K562 (cell line): ENCODE measurements at regions not wholly inside any gene's neighbourhood (a gene's known extent, or its start where the extent isn't known, plus 50 kb on each side); places are given as distances from the start of the nearest gene placed in this dataset.

Experiments
- ATAC-seq: fragments of 200-7000 bp; cut with Tn5 transposase; 3 replicates; pipeline ENCODE4 v1.9.1; 2020; ENCODE audit warnings: moderate library complexity
- BruUV-seq: library from RNA; stranded (reverse); fragments of 400-500 nt; replicated peaks from 2 replicates; lab custom pipeline; 2021; lab: Mats Ljungman, UMichigan
- CTCF ChIA-PET: fragments of 300-600 bp; formaldehyde crosslinking; extraction: SDS; loops from one replicate; lab custom pipeline; 2021; ENCODE audit warnings: low intra/inter-chr PET ratio; lab: Yijun Ruan, JAX
- POLR2A ChIA-PET: fragments of 300-600, 350-650 bp; sonication (Branson Sonifier 250); formaldehyde crosslinking; extraction: SDS; loops from one replicate; lab custom pipeline; 2021; ENCODE audit warnings: antibody characterized with exemption, inconsistent platforms; lab: Yijun Ruan, JAX
- DNase-seq, 4 experiments: peaks; one replicate each; pipeline versions ENCODE4 v3.0.0 to v3.0.0-alpha.2; 2011 to 2018; ENCODE audit warnings: low spot score in 3 of 4, mixed read lengths in 3 of 4; ENCODE audit errors: extremely low read depth in 1 of 4
- FAIRE-seq: peaks from 2 replicates; lab custom pipeline; 2011; peaks lifted over from hg19 to GRCh38; lab: Jason Lieb, UNC
- H2AFZ ChIP-seq: 2 replicates; pipeline ENCODE4 v1.6.0; 2011; ENCODE audit warnings: low read depth, low read length, control low read depth, inconsistent platforms
- H3K27ac ChIP-seq: fragments of 200-600 bp; 3 replicates; pipeline ENCODE4 v1.8.0; 2011; ENCODE audit warnings: low read depth, mild to moderate bottlenecking, control low read depth, inconsistent platforms, low read length, moderate library complexity, mixed read lengths; ENCODE audit errors: extremely low read depth
- H3K27me3 ChIP-seq, 2 experiments: fragments of 300-600 bp in 1 of 2; 2 replicates in 1 of 2; 3 replicates in 1 of 2; pipeline versions ENCODE4 v1.6.0 to v1.8.0; 2011; ENCODE audit warnings: inconsistent platforms in 2 of 2, low read length in 2 of 2, mild to moderate bottlenecking in 1 of 2, mixed read lengths in 1 of 2, moderate library complexity in 1 of 2; ENCODE audit not compliant: control insufficient read depth in 2 of 2, insufficient read depth in 2 of 2
- H3K36me3 ChIP-seq: fragments of 300-600 bp; 3 replicates; pipeline ENCODE4 v1.8.0; 2011; ENCODE audit warnings: mild to moderate bottlenecking, low read length, inconsistent platforms; ENCODE audit not compliant: control insufficient read depth, insufficient read depth
- H3K4me1 ChIP-seq, 2 experiments: fragments of 200-600 bp in 1 of 2; replicated peaks in 1 of 2; 2 replicates in 1 of 2; 3 replicates in 1 of 2; pipeline versions ENCODE4 v1.5.1 to v1.8.0; 2011; ENCODE audit warnings: inconsistent platforms in 2 of 2, low read length in 2 of 2, mild to moderate bottlenecking in 1 of 2, mixed read lengths in 1 of 2, moderate library complexity in 1 of 2; ENCODE audit not compliant: control insufficient read depth in 2 of 2, insufficient read depth in 2 of 2
- H3K4me2 ChIP-seq: 2 replicates; pipeline ENCODE4 v1.6.1; 2011; ENCODE audit warnings: low read length, control low read depth, inconsistent platforms, mixed read lengths; ENCODE audit not compliant: insufficient read depth
- H3K4me3 ChIP-seq: fragments of 200-600 bp; sonication (generic), shearing (Covaris generic); 2 replicates; pipeline ENCODE4 v1.5.1; 2016; ENCODE audit warnings: control low read depth, inconsistent platforms
- H3K79me2 ChIP-seq: fragments of 200-600 bp; 3 replicates; pipeline ENCODE4 v1.8.0; 2011; ENCODE audit warnings: low read length, inconsistent platforms; ENCODE audit not compliant: control insufficient read depth, insufficient read depth
- H3K9ac ChIP-seq, 2 experiments: 2 replicates each; pipeline versions ENCODE4 v1.6.0 to v1.6.1; 2011; ENCODE audit warnings: low read depth in 2 of 2, low read length in 2 of 2, control low read depth in 1 of 2, inconsistent platforms in 1 of 2, mild to moderate bottlenecking in 1 of 2, mixed read lengths in 1 of 2; ENCODE audit not compliant: insufficient read depth in 1 of 2
- H3K9me1 ChIP-seq: one replicate; pipeline ENCODE4 v1.6.0; 2011; ENCODE audit warnings: inconsistent platforms, mild to moderate bottlenecking, low read length, moderate library complexity; ENCODE audit not compliant: control insufficient read depth, insufficient read depth
- H3K9me3 ChIP-seq: replicated peaks from 2 replicates; pipeline ENCODE4 v1.5.1; 2011; ENCODE audit warnings: low read depth, low read length, inconsistent platforms; ENCODE audit not compliant: control insufficient read depth, insufficient read depth
- H4K20me1 ChIP-seq: replicated peaks from 2 replicates; pipeline ENCODE4 v1.6.1; 2011; ENCODE audit warnings: low read length, inconsistent platforms, mixed read lengths; ENCODE audit not compliant: control insufficient read depth, insufficient read depth
- ARNT ChIP-seq, 2 experiments: fragments of 450-650 bp; IDR thresholded peaks; 2 replicates each; pipeline ENCODE4 v1.6.1; 2016; ENCODE audit warnings: mild to moderate bottlenecking in 1 of 2
- HDGF ChIP-seq: fragments of 450-650 bp; IDR thresholded peaks from 2 replicates; pipeline ENCODE4 v1.6.1; 2016
- KAT7 ChIP-seq: sonication (generic); formaldehyde crosslinking; IDR thresholded peaks from 2 replicates; pipeline ENCODE4 v1.8.0; 2022; ENCODE audit warnings: missing genetic modification reagents, mild to moderate bottlenecking, borderline replicate concordance
- KDM5B ChIP-seq: fragments of 200-600 bp; sonication (generic); IDR thresholded peaks from 2 replicates; pipeline ENCODE4 v1.6.1; 2012; ENCODE audit warnings: low read depth, mild to moderate bottlenecking, moderate library complexity, low read length, control low read depth, inconsistent platforms; ENCODE audit not compliant: insufficient replicate concordance
- MLLT1 ChIP-seq, 2 experiments: fragments of 450-650 bp; IDR thresholded peaks; 2 replicates each; pipeline ENCODE4 v1.6.1; 2016
- NR2C2 ChIP-seq, 2 experiments: fragments of 200-800 bp in 1 of 2; sonication (Bioruptor generic) in 1 of 2; sonication (generic) in 1 of 2; formaldehyde crosslinking in 1 of 2; IDR thresholded peaks; 2 replicates each; pipeline versions ENCODE4 v1.6.1 to v1.8.0; 2016 to 2022; ENCODE audit warnings: mild to moderate bottlenecking in 1 of 2, missing compliant biosample characterization in 1 of 2, missing genetic modification characterization in 1 of 2, missing genetic modification reagents in 1 of 2
- RBFOX2 ChIP-seq: fragments of 200-400 bp; formaldehyde crosslinking; IDR thresholded peaks from 2 replicates; pipeline ENCODE4 v1.6.1; 2017; ENCODE audit warnings: low read depth, mild to moderate bottlenecking, low read length, moderate library complexity
- SNAPC5 ChIP-seq: fragments of 250-450 bp; sonication (Bioruptor Pico); IDR thresholded peaks from 2 replicates; pipeline ENCODE4 v1.8.0; 2021; ENCODE audit warnings: moderate library complexity, mild to moderate bottlenecking, inconsistent platforms
- ZNF146 ChIP-seq: IDR thresholded peaks from one replicate; pipeline ENCODE4 v1.6.1; 2018; ENCODE audit warnings: missing compliant biosample characterization; ENCODE audit not compliant: unreplicated experiment
- ZNF41 ChIP-seq: fragments of 250-450 bp; sonication (Bioruptor Pico); conservative IDR thresholded peaks from 2 replicates; pipeline ENCODE4 v1.4.0; 2020; ENCODE audit warnings: mild to moderate bottlenecking
- WGBS: fragments of 100-300 bp; shearing (Covaris generic); methylation state at CpG from one replicate; pipeline ENCODE4 v1.1.6; 2016; ENCODE audit warnings: low coverage, mixed read lengths; ENCODE audit not compliant: insufficient coverage; ENCODE audit errors: missing lambda C conversion rate; 5-methylcytosine and 5-hydroxymethylcytosine counted together
- in situ Hi-C: fragments of 300-500 bp; cut with MboI; formaldehyde crosslinking; loops from 4 replicates; pipeline ENCODE4 v1.15.0; 2018; ENCODE audit warnings: inconsistent platforms, mixed read lengths
- intact Hi-C: fragments of 100-400 bp; cut with micrococcal nuclease; formaldehyde crosslinking; loops from 2 replicates; pipeline ENCODE4 v1.14.2; 2022
- TF ChIP-seq, protein P1 (sequence below): fragments of 250-450 bp; sonication (Bioruptor Pico); IDR thresholded peaks from 2 replicates; pipeline ENCODE4 v1.4.0; 2020
- TF ChIP-seq, protein P2 (sequence below): fragments of 450-650 bp; conservative IDR thresholded peaks from 2 replicates; pipeline ENCODE4 v1.6.1; 2016; ENCODE audit warnings: missing genetic modification characterization, low read depth, mild to moderate bottlenecking, control low read depth, missing compliant biosample characterization
- TF ChIP-seq, protein P3 (sequence below): IDR thresholded peaks from 2 replicates; pipeline ENCODE4 v1.6.1; 2011; ENCODE audit warnings: borderline replicate concordance, low read depth, mild to moderate bottlenecking, moderate library complexity, low read length; ENCODE audit not compliant: insufficient read depth, poor library complexity, severe bottlenecking

- no TSS peak for BruUV-seq
- Histone ChIP-seq H3K4me3 (no peak overlapping the region), H3K36me3 (no peaks in the 10 kb centered on the region), H3K79me2 (no peaks in the 10 kb centered on the region), H3K27ac (no peak overlapping the region), H3K9me3 (peaks cover 6% of the 10 kb centered on the region), H3K27me3 (peaks cover 14 to 70% of the 10 kb centered on the region in 2 experiments; a peak in 3 of 5 replicates), H3K9me1 (no peaks in the 10 kb centered on the region), H3K9ac (no peak overlapping the region), H3K4me2 (no peak overlapping the region), H4K20me1 (peaks cover 6% of the 10 kb centered on the region; the same call in 1 of the 2 replicates), H2AFZ (no peak overlapping the region), H3K4me1 (peaks cover 10 to 51% of the 10 kb centered on the region in 2 experiments; a peak in 4 of 5 replicates)
- WGBS: 6% methylated on average over 22 of the region's 24 CpGs
- ChIA-PET CTCF (no interaction called here), POLR2A (interaction anchor here (0.7 kb wide), 1 partner anchor 257 kb away, joined by 3 read pairs; no protein-coding TSS in a partner anchor)
- no peak for FAIRE-seq
- ATAC-seq: no peak; the same call in 2 of the 3 replicates
- no peak for DNase-seq
- in situ Hi-C loops: no loop called here
- intact Hi-C loops: no loop called here
- no peak for TF ChIP-seq SNAPC5 (CRISPR knock-in tag)
- TF ChIP-seq, protein P1, sequence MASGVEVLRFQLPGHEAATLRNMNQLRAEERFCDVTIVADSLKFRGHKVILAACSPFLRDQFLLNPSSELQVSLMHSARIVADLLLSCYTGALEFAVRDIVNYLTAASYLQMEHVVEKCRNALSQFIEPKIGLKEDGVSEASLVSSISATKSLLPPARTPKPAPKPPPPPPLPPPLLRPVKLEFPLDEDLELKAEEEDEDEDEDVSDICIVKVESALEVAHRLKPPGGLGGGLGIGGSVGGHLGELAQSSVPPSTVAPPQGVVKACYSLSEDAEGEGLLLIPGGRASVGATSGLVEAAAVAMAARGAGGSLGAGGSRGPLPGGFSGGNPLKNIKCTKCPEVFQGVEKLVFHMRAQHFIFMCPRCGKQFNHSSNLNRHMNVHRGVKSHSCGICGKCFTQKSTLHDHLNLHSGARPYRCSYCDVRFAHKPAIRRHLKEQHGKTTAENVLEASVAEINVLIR (CRISPR knock-in tag): no peak
- no peak for TF ChIP-seq ZNF41 (CRISPR knock-in tag)
- TF ChIP-seq MLLT1 (IDR thresholded peaks at IDR 0.05): no peak
- TF ChIP-seq KAT7 (CRISPR knock-in tag): no peak
- TF ChIP-seq HDGF: no peak
- no peak for TF ChIP-seq RBFOX2
- TF ChIP-seq ARNT (IDR thresholded peaks at IDR 0.05): no peak
- TF ChIP-seq, protein P2, sequence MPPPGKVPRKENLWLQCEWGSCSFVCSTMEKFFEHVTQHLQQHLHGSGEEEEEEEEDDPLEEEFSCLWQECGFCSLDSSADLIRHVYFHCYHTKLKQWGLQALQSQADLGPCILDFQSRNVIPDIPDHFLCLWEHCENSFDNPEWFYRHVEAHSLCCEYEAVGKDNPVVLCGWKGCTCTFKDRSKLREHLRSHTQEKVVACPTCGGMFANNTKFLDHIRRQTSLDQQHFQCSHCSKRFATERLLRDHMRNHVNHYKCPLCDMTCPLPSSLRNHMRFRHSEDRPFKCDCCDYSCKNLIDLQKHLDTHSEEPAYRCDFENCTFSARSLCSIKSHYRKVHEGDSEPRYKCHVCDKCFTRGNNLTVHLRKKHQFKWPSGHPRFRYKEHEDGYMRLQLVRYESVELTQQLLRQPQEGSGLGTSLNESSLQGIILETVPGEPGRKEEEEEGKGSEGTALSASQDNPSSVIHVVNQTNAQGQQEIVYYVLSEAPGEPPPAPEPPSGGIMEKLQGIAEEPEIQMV (tag): no peak
- TF ChIP-seq NR2C2 (CRISPR knock-in tag; IDR thresholded peaks at IDR 0.05): no peak
- TF ChIP-seq NR2C2 (tag; IDR thresholded peaks at IDR 0.05): peak; percentile 50; the same call in 1 of the 2 replicates
- TF ChIP-seq, protein P3, sequence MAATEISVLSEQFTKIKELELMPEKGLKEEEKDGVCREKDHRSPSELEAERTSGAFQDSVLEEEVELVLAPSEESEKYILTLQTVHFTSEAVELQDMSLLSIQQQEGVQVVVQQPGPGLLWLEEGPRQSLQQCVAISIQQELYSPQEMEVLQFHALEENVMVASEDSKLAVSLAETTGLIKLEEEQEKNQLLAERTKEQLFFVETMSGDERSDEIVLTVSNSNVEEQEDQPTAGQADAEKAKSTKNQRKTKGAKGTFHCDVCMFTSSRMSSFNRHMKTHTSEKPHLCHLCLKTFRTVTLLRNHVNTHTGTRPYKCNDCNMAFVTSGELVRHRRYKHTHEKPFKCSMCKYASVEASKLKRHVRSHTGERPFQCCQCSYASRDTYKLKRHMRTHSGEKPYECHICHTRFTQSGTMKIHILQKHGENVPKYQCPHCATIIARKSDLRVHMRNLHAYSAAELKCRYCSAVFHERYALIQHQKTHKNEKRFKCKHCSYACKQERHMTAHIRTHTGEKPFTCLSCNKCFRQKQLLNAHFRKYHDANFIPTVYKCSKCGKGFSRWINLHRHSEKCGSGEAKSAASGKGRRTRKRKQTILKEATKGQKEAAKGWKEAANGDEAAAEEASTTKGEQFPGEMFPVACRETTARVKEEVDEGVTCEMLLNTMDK: no peak
- no peak for TF ChIP-seq KDM5B
- no peak for TF ChIP-seq ZNF146 (CRISPR knock-in tag)
Measured at GRCh38 chr12:132398386-132398991, 69.1 kb upstream of the GALNT9 start.
